Neuronal stem cell (in vitro differentiated cells): ENCODE measurements at regions not wholly inside any gene's neighbourhood (a gene's known extent, or its start where the extent isn't known, plus 50 kb on each side); places are given as distances from the start of the nearest gene placed in this dataset.

Source experiments
- DNase-seq: peaks from one replicate; pipeline ENCODE4 v3.0.0-alpha.2; 2013; ENCODE audit warnings: low spot score
- H2AFZ ChIP-seq: one replicate; pipeline ENCODE4 v1.6.1; 2013; ENCODE audit warnings: mild to moderate bottlenecking, low read length, inconsistent platforms
- H2AK5ac ChIP-seq: 2 replicates; pipeline ENCODE4 v1.6.1; 2013; ENCODE audit warnings: low read depth, mild to moderate bottlenecking, inconsistent platforms, low read length, moderate library complexity, mixed read lengths
- H2BK120ac ChIP-seq: 2 replicates; pipeline ENCODE4 v1.6.1; 2013; ENCODE audit warnings: low read depth, mild to moderate bottlenecking, inconsistent platforms, low read length, moderate library complexity, mixed read lengths
- H2BK12ac ChIP-seq: one replicate; pipeline ENCODE4 v1.6.1; 2013; ENCODE audit warnings: low read length, inconsistent platforms
- H2BK15ac ChIP-seq: 2 replicates; pipeline ENCODE4 v1.6.1; 2013; ENCODE audit warnings: mild to moderate bottlenecking, low read length, inconsistent platforms, mixed read lengths
- H2BK5ac ChIP-seq: one replicate; pipeline ENCODE4 v1.6.1; 2013; ENCODE audit warnings: inconsistent platforms, mild to moderate bottlenecking, low read length, moderate library complexity
- H3K14ac ChIP-seq: one replicate; pipeline ENCODE4 v1.6.1; 2013; ENCODE audit warnings: low read length, inconsistent platforms
- H3K18ac ChIP-seq: 2 replicates; pipeline ENCODE4 v1.6.1; 2013; ENCODE audit warnings: low read length, inconsistent platforms
- H3K23ac ChIP-seq: 2 replicates; pipeline ENCODE4 v1.6.1; 2013; ENCODE audit warnings: low read depth, mild to moderate bottlenecking, mixed read lengths, low read length, inconsistent platforms; ENCODE audit not compliant: poor library complexity
- H3K27ac ChIP-seq: replicated peaks from 3 replicates; pipeline ENCODE4 v1.5.1; 2013; ENCODE audit warnings: low read length, inconsistent platforms
- H3K27me3 ChIP-seq, 3 experiments: 2 replicates each; pipeline ENCODE4 v1.6.1; 2013; ENCODE audit warnings: low read length in 3 of 3, mild to moderate bottlenecking in 2 of 3, inconsistent platforms in 1 of 3, low read depth in 1 of 3, mixed read lengths in 1 of 3, moderate library complexity in 1 of 3; ENCODE audit not compliant: control insufficient read depth in 3 of 3, insufficient read depth in 3 of 3
- H3K36me3 ChIP-seq, 2 donors: replicated peaks in 1 of 2; 2 replicates each; pipeline ENCODE4 v1.6.1; 2013; ENCODE audit warnings: low read length in 2 of 2; ENCODE audit not compliant: control insufficient read depth in 2 of 2, insufficient read depth in 2 of 2
- H3K4ac ChIP-seq: 2 replicates; pipeline ENCODE4 v1.6.1; 2013; ENCODE audit warnings: inconsistent platforms, mild to moderate bottlenecking, low read length, moderate library complexity
- H3K4me1 ChIP-seq, 2 donors: 1 replicate in 1 of 2; 2 replicates in 1 of 2; pipeline ENCODE4 v1.6.1; 2013; ENCODE audit warnings: low read length in 2 of 2, low read depth in 1 of 2; ENCODE audit not compliant: control insufficient read depth in 2 of 2, insufficient read depth in 1 of 2
- H3K4me2 ChIP-seq: one replicate; pipeline ENCODE4 v1.6.1; 2013; ENCODE audit warnings: mild to moderate bottlenecking, low read length, inconsistent platforms; ENCODE audit not compliant: insufficient read depth, poor library complexity, severe bottlenecking
- H3K4me3 ChIP-seq, 2 donors: 2 replicates each; pipeline ENCODE4 v1.5.1; 2013; ENCODE audit warnings: low read length in 2 of 2, mild to moderate bottlenecking in 2 of 2, inconsistent platforms in 1 of 2, moderate library complexity in 1 of 2
- H3K79me1 ChIP-seq: one replicate; pipeline ENCODE4 v1.6.1; 2013; ENCODE audit warnings: low read depth, mild to moderate bottlenecking, inconsistent platforms, low read length, moderate library complexity
- H3K9ac ChIP-seq: one replicate; pipeline ENCODE4 v1.6.1; 2013; ENCODE audit warnings: mild to moderate bottlenecking, low read depth, low read length, inconsistent platforms; ENCODE audit not compliant: poor library complexity
- H3K9me3 ChIP-seq, 2 donors: replicated peaks in 1 of 2; 2 replicates each; pipeline versions ENCODE3 to v1.6.1; 2013; ENCODE audit warnings: low read length in 2 of 2, mild to moderate bottlenecking in 2 of 2, inconsistent platforms in 1 of 2, low read depth in 1 of 2, mixed read lengths in 1 of 2, moderate library complexity in 1 of 2; ENCODE audit not compliant: control insufficient read depth in 2 of 2, insufficient read depth in 1 of 2
- H4K8ac ChIP-seq: one replicate; pipeline ENCODE4 v1.6.1; 2013; ENCODE audit warnings: low read depth, mild to moderate bottlenecking, inconsistent platforms, low read length, moderate library complexity
- H4K91ac ChIP-seq: one replicate; pipeline ENCODE4 v1.6.1; 2013; ENCODE audit warnings: low read length, low read depth, mild to moderate bottlenecking, inconsistent platforms; ENCODE audit not compliant: poor library complexity
- WGBS, 2 donors: extraction: QIAGEN DNeasy Blood & Tissue Kit; methylation state at CpG; one replicate each; pipeline ENCODE4 v1.1.7; 2013; ENCODE audit warnings: missing lambda C conversion rate in 2 of 2, mixed read lengths in 1 of 2; ENCODE audit not compliant: insufficient read length in 2 of 2, insufficient replicate concordance in 1 of 2; ENCODE audit errors: extremely low coverage in 2 of 2; 5-methylcytosine and 5-hydroxymethylcytosine counted together

- Histone ChIP-seq H2BK12ac (no peak overlapping the region), H3K4me3 (no peak overlapping the region), H3K4me1 (no peaks in the 10 kb centered on the region), H3K4ac (no peak overlapping the region), H3K14ac (no peak overlapping the region), H2BK5ac (no peak overlapping the region), H3K23ac (no peak overlapping the region), H3K79me1 (no peaks in the 10 kb centered on the region), H3K27ac (no peak overlapping the region), H3K36me3 (no peaks in the 10 kb centered on the region), H3K9ac (no peak overlapping the region), H2BK15ac (no peak overlapping the region), H3K9me3 (no peaks in the 10 kb centered on the region), H3K18ac (no peak overlapping the region), H3K27me3 (no peaks in the 10 kb centered on the region), H3K4me2 (no peak overlapping the region), H2AFZ (no peak overlapping the region), H4K8ac (no peak overlapping the region), H4K91ac (no peak overlapping the region), H2BK120ac (no peak overlapping the region), H2AK5ac (no peak overlapping the region)
- WGBS, 2 donors, result no CpG with 5 or more reads among the region's 3 CpGs
- DNase-seq, result no peak
These were observed 158.1 kb upstream of the VRK2 start for GRCh38 chr2:57888463-57888862.

GRCh38 chr2:57890464-57890863 lies 156.1 kb upstream of the VRK2 start:
- Histone ChIP-seq H3K4ac (no peak overlapping the region), H3K9me3 (no peaks in the 10 kb centered on the region), H3K4me2 (no peak overlapping the region), H3K36me3 (no peaks in the 10 kb centered on the region), H3K9ac (no peak overlapping the region), H2BK15ac (no peak overlapping the region), H3K23ac (no peak overlapping the region), H2BK5ac (no peak overlapping the region), H3K79me1 (no peaks in the 10 kb centered on the region), H2AFZ (no peak overlapping the region), H3K14ac (no peak overlapping the region), H2BK120ac (no peak overlapping the region), H3K18ac (no peak overlapping the region), H3K27me3 (no peaks in the 10 kb centered on the region), H4K8ac (no peak overlapping the region), H2AK5ac (no peak overlapping the region), H3K4me1 (no peaks in the 10 kb centered on the region), H3K4me3 (no peak overlapping the region), H2BK12ac (no peak overlapping the region), H4K91ac (no peak overlapping the region), H3K27ac (no peak overlapping the region)
- no peak for DNase-seq

- Histone ChIP-seq H2BK15ac (no peak overlapping the region), H3K36me3 (no peaks in the 10 kb centered on the region), H4K91ac (no peak overlapping the region), H2BK120ac (no peak overlapping the region), H3K23ac (no peak overlapping the region), H3K4me1 (no peaks in the 10 kb centered on the region), H2BK5ac (no peak overlapping the region), H3K9me3 (no peaks in the 10 kb centered on the region), H3K4ac (no peak overlapping the region), H3K27me3 (no peaks in the 10 kb centered on the region), H3K9ac (no peak overlapping the region), H4K8ac (no peak overlapping the region), H2AK5ac (no peak overlapping the region), H3K18ac (no peak overlapping the region), H3K27ac (no peak overlapping the region), H3K4me3 (no peak overlapping the region), H3K4me2 (no peak overlapping the region), H2BK12ac (no peak overlapping the region), H3K14ac (no peak overlapping the region), H3K79me1 (no peaks in the 10 kb centered on the region), H2AFZ (no peak overlapping the region)
- DNase-seq, result no peak
- WGBS, 2 donors, result no CpG with 5 or more reads among the region's 7 CpGs
These were observed 155.4 kb upstream of the VRK2 start for GRCh38 chr2:57891086-57891712.

GRCh38 chr2:57892920-57893319 lies 153.7 kb upstream of the VRK2 start:
- Histone ChIP-seq H3K79me1 (no peaks in the 10 kb centered on the region), H3K4me2 (no peak overlapping the region), H2BK12ac (no peak overlapping the region), H2BK5ac (no peak overlapping the region), H3K4me1 (no peaks in the 10 kb centered on the region), H3K23ac (no peak overlapping the region), H4K91ac (no peak overlapping the region), H2AFZ (no peak overlapping the region), H2BK120ac (no peak overlapping the region), H3K18ac (no peak overlapping the region), H2BK15ac (no peak overlapping the region), H3K14ac (no peak overlapping the region), H3K4ac (no peak overlapping the region), H3K36me3 (no peaks in the 10 kb centered on the region), H3K9ac (no peak overlapping the region), H3K27ac (no peak overlapping the region), H4K8ac (no peak overlapping the region), H3K27me3 (no peaks in the 10 kb centered on the region), H3K4me3 (no peak overlapping the region), H2AK5ac (no peak overlapping the region), H3K9me3 (no peaks in the 10 kb centered on the region)
- no CpG with 5 or more reads among the region's 3 CpGs for WGBS, 2 donors
- no peak for DNase-seq
